HEK293 (cell line): ENCODE measurements at regions not wholly inside any gene's neighbourhood (a gene's known extent, or its start where the extent isn't known, plus 50 kb on each side); places are given as distances from the start of the nearest gene placed in this dataset.
A peak's percentile ranks its signal among the peaks of the same experiment; 100 is the strongest.

Experiments used
- CTCF ChIA-PET: fragments of 350-600 bp; formaldehyde crosslinking; extraction: SDS; loops from one replicate; lab custom pipeline; 2021; ENCODE audit warnings: antibody characterized with exemption; lab: Yijun Ruan, JAX
- POLR2A ChIA-PET: fragments of 300-600 bp; formaldehyde crosslinking; extraction: SDS; loops from one replicate; lab custom pipeline; 2020; ENCODE audit warnings: antibody characterized with exemption, inconsistent platforms; lab: Yijun Ruan, JAX
- H3K27ac ChIP-seq: fragments of 200-500 bp; sonication (Bioruptor generic); 2 replicates; pipeline ENCODE4 v1.5.1; 2014; ENCODE audit warnings: low read depth, low read length, control low read depth, inconsistent platforms; ENCODE audit errors: extremely low read depth
- H3K36me3 ChIP-seq, 2 experiments: fragments of 200-500 bp in 1 of 2; sonication (Bioruptor generic) in 1 of 2; 1 replicate in 1 of 2; 2 replicates in 1 of 2; pipeline ENCODE4 v1.5.1; 2014 to 2017; ENCODE audit warnings: inconsistent platforms in 2 of 2, low read length in 2 of 2; ENCODE audit not compliant: control insufficient read depth in 2 of 2, insufficient read depth in 1 of 2
- H3K4me1 ChIP-seq: fragments of 200-500 bp; sonication (Bioruptor generic); 2 replicates; pipeline ENCODE4 v1.5.1; 2014; ENCODE audit warnings: mild to moderate bottlenecking, low read length, inconsistent platforms; ENCODE audit not compliant: control insufficient read depth, insufficient read depth
- H3K4me3 ChIP-seq: 2 replicates; pipeline ENCODE4 v1.5.1; 2011; ENCODE audit warnings: low read depth, mild to moderate bottlenecking, control low read depth, low read length, moderate library complexity
- H3K9me3 ChIP-seq: fragments of 200-500 bp; sonication (Bioruptor generic); 2 replicates; pipeline ENCODE4 v1.5.1; 2014; ENCODE audit warnings: low read depth, low read length, inconsistent platforms; ENCODE audit not compliant: control insufficient read depth, insufficient read depth
- GFI1B ChIP-seq: fragments of 450-650 bp; formaldehyde crosslinking; IDR thresholded peaks from 2 replicates; pipeline ENCODE4 v1.5.1; 2016; ENCODE audit warnings: missing biosample characterization, missing genetic modification characterization
- KLF7 ChIP-seq: fragments of 450-650 bp; formaldehyde crosslinking; IDR thresholded peaks from 2 replicates; pipeline ENCODE4 v1.5.1; 2016; ENCODE audit warnings: missing biosample characterization, missing genetic modification characterization, borderline replicate concordance
- MEIS1 ChIP-seq: sonication (generic); formaldehyde crosslinking; IDR thresholded peaks from 2 replicates; pipeline ENCODE4 v1.8.1; 2022; ENCODE audit warnings: missing genetic modification reagents, mild to moderate bottlenecking, borderline replicate concordance
- MZF1 ChIP-seq: fragments of 450-650 bp; formaldehyde crosslinking; IDR thresholded peaks from 2 replicates; pipeline ENCODE4 v1.5.1; 2017; ENCODE audit warnings: missing biosample characterization, missing genetic modification characterization, borderline replicate concordance
- PRDM1 ChIP-seq: fragments of 450-650 bp; formaldehyde crosslinking; IDR thresholded peaks from 2 replicates; pipeline ENCODE4; 2016; ENCODE audit warnings: missing biosample characterization, missing genetic modification characterization
- REPIN1 ChIP-seq: fragments of 450-650 bp; formaldehyde crosslinking; IDR thresholded peaks from 2 replicates; pipeline ENCODE4 v1.5.1; 2017; ENCODE audit warnings: missing biosample characterization, missing genetic modification characterization, low read depth
- REST ChIP-seq: fragments of 450-650 bp; formaldehyde crosslinking; IDR thresholded peaks from 2 replicates; pipeline ENCODE4 v1.5.1; 2016; ENCODE audit warnings: missing biosample characterization, missing genetic modification characterization
- ZBTB8A ChIP-seq: fragments of 450-650 bp; formaldehyde crosslinking; IDR thresholded peaks from 2 replicates; pipeline ENCODE4 v1.5.1; 2016; ENCODE audit warnings: missing biosample characterization, missing genetic modification characterization
- ZNF132 ChIP-seq: fragments of 450-650 bp; formaldehyde crosslinking; IDR thresholded peaks from 2 replicates; pipeline ENCODE4 v1.5.1; 2017; ENCODE audit warnings: missing biosample characterization, missing genetic modification characterization, borderline replicate concordance
- ZNF133 ChIP-seq: fragments of 450-650 bp; formaldehyde crosslinking; IDR thresholded peaks from 2 replicates; pipeline ENCODE4 v1.5.1; 2016; ENCODE audit warnings: missing biosample characterization, missing genetic modification characterization
- ZNF140 ChIP-seq: fragments of 450-650 bp; formaldehyde crosslinking; IDR thresholded peaks from 2 replicates; pipeline ENCODE4 v1.5.1; 2016; ENCODE audit warnings: missing biosample characterization, missing genetic modification characterization
- ZNF202 ChIP-seq: fragments of 450-650 bp; formaldehyde crosslinking; IDR thresholded peaks from 2 replicates; pipeline ENCODE4 v1.5.1; 2016; ENCODE audit warnings: missing biosample characterization, missing genetic modification characterization, borderline replicate concordance
- ZNF37A ChIP-seq: fragments of 450-650 bp; IDR thresholded peaks from 2 replicates; pipeline ENCODE4 v1.5.1; 2018; ENCODE audit warnings: missing biosample characterization, missing genetic modification characterization
- ZNF426 ChIP-seq: fragments of 450-650 bp; formaldehyde crosslinking; IDR thresholded peaks from 2 replicates; pipeline ENCODE4 v1.5.1; 2017; ENCODE audit warnings: missing biosample characterization, missing genetic modification characterization, mild to moderate bottlenecking, inconsistent platforms, moderate library complexity
- ZNF433 ChIP-seq: fragments of 450-650 bp; formaldehyde crosslinking; IDR thresholded peaks from 2 replicates; pipeline ENCODE4 v1.5.1; 2016; ENCODE audit warnings: missing biosample characterization, missing genetic modification characterization, low read depth
- ZNF510 ChIP-seq: fragments of 450-650 bp; formaldehyde crosslinking; IDR thresholded peaks from 2 replicates; pipeline ENCODE4 v1.5.1; 2018; ENCODE audit warnings: mild to moderate bottlenecking, missing genetic modification characterization, missing biosample characterization; ENCODE audit not compliant: insufficient replicate concordance
- ZNF518A ChIP-seq: fragments of 450-650 bp; formaldehyde crosslinking; conservative IDR thresholded peaks from 2 replicates; pipeline ENCODE4 v1.5.1; 2016; ENCODE audit warnings: low read depth, missing biosample characterization, missing genetic modification characterization
- ZNF555 ChIP-seq: fragments of 450-650 bp; formaldehyde crosslinking; conservative IDR thresholded peaks from 2 replicates; pipeline ENCODE4 v1.5.1; 2017; ENCODE audit warnings: missing biosample characterization, mild to moderate bottlenecking, missing genetic modification characterization, inconsistent platforms
- ZNF580 ChIP-seq: fragments of 450-650 bp; formaldehyde crosslinking; IDR thresholded peaks from 2 replicates; pipeline ENCODE4 v1.5.1; 2016; ENCODE audit warnings: missing biosample characterization, missing genetic modification characterization
- ZNF600 ChIP-seq: fragments of 450-650 bp; formaldehyde crosslinking; IDR thresholded peaks from 2 replicates; pipeline ENCODE4 v1.5.1; 2016; ENCODE audit warnings: missing biosample characterization, missing genetic modification characterization
- ZNF626 ChIP-seq: fragments of 450-650 bp; sonication (Bioruptor Pico); formaldehyde crosslinking; IDR thresholded peaks from 2 replicates; pipeline ENCODE4 v1.5.1; 2018; ENCODE audit warnings: missing biosample characterization, missing genetic modification characterization, inconsistent platforms
- ZNF629 ChIP-seq: fragments of 450-650 bp; formaldehyde crosslinking; IDR thresholded peaks from 2 replicates; pipeline ENCODE4 v1.5.1; 2017; ENCODE audit warnings: missing biosample characterization, missing genetic modification characterization
- ZNF670 ChIP-seq: fragments of 450-650 bp; formaldehyde crosslinking; IDR thresholded peaks from 2 replicates; pipeline ENCODE4 v1.5.1; 2016; ENCODE audit warnings: missing biosample characterization, missing genetic modification characterization, low read depth
- ZNF692 ChIP-seq: fragments of 450-650 bp; formaldehyde crosslinking; IDR thresholded peaks from 2 replicates; pipeline ENCODE4 v1.5.1; 2016; ENCODE audit warnings: missing biosample characterization, missing genetic modification characterization
- ZNF837 ChIP-seq: fragments of 450-650 bp; formaldehyde crosslinking; IDR thresholded peaks from 2 replicates; pipeline ENCODE4 v1.5.1; 2016; ENCODE audit warnings: missing biosample characterization, missing genetic modification characterization
- ZSCAN30 ChIP-seq: fragments of 450-650 bp; IDR thresholded peaks from 2 replicates; pipeline ENCODE4 v1.5.1; 2018; ENCODE audit warnings: missing biosample characterization, mild to moderate bottlenecking, missing genetic modification characterization, moderate library complexity

GRCh38 chr4:162239992-162240769, 76.4 kb upstream of the FSTL5 start:
- H3K9me3 ChIP-seq, result no peaks in the 10 kb centered on the region
- no peak overlapping the region for H3K4me3 ChIP-seq
- H3K36me3 ChIP-seq, result no peaks in the 10 kb centered on the region
- H3K4me1 ChIP-seq, result no peaks in the 10 kb centered on the region
- CTCF ChIA-PET, result no interaction called here
- no peak overlapping the region for H3K27ac ChIP-seq
- POLR2A ChIA-PET, result no interaction called here
- peak; percentile 34; the same call in 1 of the 2 replicates for TF ChIP-seq ZBTB8A (tag by site-specific recombination)
- no peak for TF ChIP-seq ZNF433
- TF ChIP-seq ZNF510, result peak; percentile 18
- TF ChIP-seq MZF1, result no peak
- TF ChIP-seq ZNF580 (tag by site-specific recombination), result no peak
- no peak for TF ChIP-seq ZNF837 (tag by site-specific recombination)
- TF ChIP-seq ZNF202 (tag by site-specific recombination), result no peak
- TF ChIP-seq REST (tag by site-specific recombination), result 0 out of 2 replicates have a peak, but pooled peaks have one; percentile 22
- no peak for TF ChIP-seq ZNF600 (tag by site-specific recombination)
- no peak for TF ChIP-seq ZSCAN30 (tag by site-specific recombination)
- no peak for TF ChIP-seq ZNF629 (tag by site-specific recombination)
- TF ChIP-seq ZNF626 (tag by site-specific recombination), result no peak
- TF ChIP-seq ZNF132 (tag by site-specific recombination), result no peak
- TF ChIP-seq ZNF670 (tag by site-specific recombination), result no peak
- TF ChIP-seq KLF7 (tag by site-specific recombination), result no peak
- no peak for TF ChIP-seq GFI1B (tag by site-specific recombination)
- no peak for TF ChIP-seq REPIN1 (tag by site-specific recombination)
- peak; percentile 70; the same call in 1 of the 2 replicates for TF ChIP-seq ZNF518A (tag by site-specific recombination)
- no peak for TF ChIP-seq ZNF37A (tag by site-specific recombination)
- TF ChIP-seq ZNF133, result no peak
- TF ChIP-seq PRDM1, result no peak
- TF ChIP-seq ZNF692 (tag by site-specific recombination), result no peak
- peak; percentile 49 for TF ChIP-seq ZNF555 (tag by site-specific recombination)
- TF ChIP-seq ZNF426 (tag by site-specific recombination), result peak; percentile 55
- TF ChIP-seq ZNF140 (tag by site-specific recombination), result peak; percentile 33; the same call in 1 of the 2 replicates
- TF ChIP-seq MEIS1 (CRISPR knock-in tag), result no peak
